ENCODE measurements at regions not wholly inside any gene's neighbourhood (a gene's known extent, or its start where the extent isn't known, plus 50 kb on each side); places are given as distances from the start of the nearest gene placed in this dataset.

GRCh38 chr10:128885573-128886555 lies 581.2 kb upstream of the MGMT start:
- DNase-seq: no peak

GRCh38 chr10:128887856-128888255 lies 579.2 kb upstream of the MGMT start:
- no peak for DNase-seq

- no peak for DNase-seq
These were observed 575.0 kb upstream of the MGMT start for GRCh38 chr10:128892005-128892404.

GRCh38 chr10:128894641-128895040 lies 572.4 kb upstream of the MGMT start:
- DNase-seq: no peak

- no peak for DNase-seq
These were observed 571.6 kb upstream of the MGMT start for GRCh38 chr10:128895473-128895872.

GRCh38 chr10:128896116-128896795 lies 570.8 kb upstream of the MGMT start:
- no peak for DNase-seq

GRCh38 chr10:128896963-128897362 lies 570.1 kb upstream of the MGMT start:
- no peak for DNase-seq

GRCh38 chr10:128897401-128898129 lies 569.5 kb upstream of the MGMT start:
- no peak for DNase-seq

GRCh38 chr10:128898133-128898915 lies 568.7 kb upstream of the MGMT start:
- no peak for DNase-seq

GRCh38 chr10:128898916-128899195 lies 568.2 kb upstream of the MGMT start:
- no peak for DNase-seq

- DNase-seq: no peak
These were observed 566.6 kb upstream of the MGMT start for GRCh38 chr10:128900456-128900855.

- no peak for DNase-seq
These were observed 565.8 kb upstream of the MGMT start for GRCh38 chr10:128901236-128901635.

GRCh38 chr10:128902031-128902710 lies 564.9 kb upstream of the MGMT start:
- no peak for DNase-seq

GRCh38 chr10:128907155-128907941 lies 559.7 kb upstream of the MGMT start:
- no peak for DNase-seq

GRCh38 chr10:128908099-128908498 lies 558.9 kb upstream of the MGMT start:
- DNase-seq: no peak

GRCh38 chr10:128908499-128908898 lies 558.5 kb upstream of the MGMT start:
- DNase-seq: no peak

- DNase-seq: no peak
These were observed 554.3 kb upstream of the MGMT start for GRCh38 chr10:128912568-128913311.

GRCh38 chr10:128914681-128915080 lies 552.4 kb upstream of the MGMT start:
- DNase-seq: no peak

GRCh38 chr10:128915630-128916029 lies 551.4 kb upstream of the MGMT start:
- DNase-seq: no peak

GRCh38 chr10:128916383-128916782 lies 550.7 kb upstream of the MGMT start:
- no peak for DNase-seq

Measured in GOT3 (cell line).